Fibroblast of mammary gland (primary cell): ENCODE measurements at regions not wholly inside any gene's neighbourhood (a gene's known extent, or its start where the extent isn't known, plus 50 kb on each side); places are given as distances from the start of the nearest gene placed in this dataset.

Experiments
- DNase-seq: peaks from one replicate; pipeline ENCODE4 v3.0.0-alpha.2; 2010; ENCODE audit warnings: low read depth
- H3K4me3 ChIP-seq: 2 replicates; pipeline ENCODE4 v1.5.1; 2011; ENCODE audit warnings: low read depth, mild to moderate bottlenecking, low read length, moderate library complexity; ENCODE audit not compliant: control insufficient read depth
- CTCF ChIP-seq: conservative IDR thresholded peaks from 2 replicates; pipeline ENCODE4 v1.5.1; 2011; ENCODE audit warnings: low read depth, low read length, inconsistent platforms; ENCODE audit not compliant: control insufficient read depth, insufficient read depth

DNA sequence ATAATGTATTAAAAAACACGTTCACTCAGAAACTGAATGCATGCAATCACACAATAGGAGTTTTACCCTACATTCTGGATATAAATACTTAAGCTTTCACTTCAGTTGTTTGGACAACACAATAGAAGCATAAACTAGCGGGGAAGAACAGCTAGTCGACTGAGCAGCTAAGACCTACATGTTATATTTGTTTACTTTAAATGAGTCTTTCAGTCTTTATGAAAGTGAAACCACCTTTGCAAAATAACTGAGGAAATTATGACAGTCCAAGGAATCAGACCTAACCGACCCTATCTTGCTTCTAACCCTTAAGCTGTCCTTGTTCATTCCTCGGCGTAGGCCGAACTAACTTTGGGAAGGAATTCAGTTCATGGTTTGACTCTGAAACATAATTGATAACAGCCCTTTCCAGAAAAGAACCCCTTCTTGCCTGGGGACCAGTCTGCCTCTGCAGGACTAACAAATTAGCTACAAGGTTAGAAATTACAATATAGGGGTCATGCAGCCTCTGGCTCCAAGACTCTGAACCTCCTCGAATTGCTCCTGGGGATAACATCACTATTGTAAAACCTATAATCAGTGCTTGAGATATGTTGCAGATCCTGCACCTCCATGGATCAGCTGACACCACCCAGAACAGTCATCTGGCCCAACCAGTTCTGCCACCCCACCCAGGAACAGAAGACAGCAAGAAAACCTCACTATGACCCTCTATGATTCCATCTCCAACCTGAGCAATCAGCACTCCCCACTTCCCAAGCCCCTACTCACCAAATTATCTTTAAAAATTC lies 185.1 kb upstream of the KLF6 start:
- no peak for DNase-seq
- TF ChIP-seq CTCF, result no peak
- no peak overlapping the region for H3K4me3 ChIP-seq

DNA sequence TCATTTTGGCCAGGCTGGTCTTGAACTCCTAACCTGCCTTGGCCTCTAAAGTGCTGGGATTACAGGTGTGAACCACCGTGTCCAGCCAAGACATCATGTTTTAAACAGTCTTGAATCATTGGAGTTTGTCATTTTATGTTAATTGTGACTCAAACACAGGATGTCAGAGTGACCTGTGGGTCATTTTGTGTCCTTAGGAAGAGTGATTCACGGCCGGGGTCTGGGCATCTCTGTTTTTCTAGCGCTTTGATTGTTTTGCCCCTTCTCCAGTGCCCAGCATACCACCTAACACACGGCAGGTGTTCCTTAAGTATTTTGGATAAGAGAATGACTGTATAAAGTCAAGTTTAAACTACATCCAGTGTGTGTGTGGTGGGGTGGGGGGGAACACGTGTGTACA lies 183.7 kb upstream of the KLF6 start:
- H3K4me3 ChIP-seq, result no peak overlapping the region
- TF ChIP-seq CTCF, result no peak
- no peak for DNase-seq

GRCh38 chr10:3964516-3964915 lies 179.5 kb upstream of the KLF6 start:
- no peak for DNase-seq
- TF ChIP-seq CTCF, result no peak

DNA sequence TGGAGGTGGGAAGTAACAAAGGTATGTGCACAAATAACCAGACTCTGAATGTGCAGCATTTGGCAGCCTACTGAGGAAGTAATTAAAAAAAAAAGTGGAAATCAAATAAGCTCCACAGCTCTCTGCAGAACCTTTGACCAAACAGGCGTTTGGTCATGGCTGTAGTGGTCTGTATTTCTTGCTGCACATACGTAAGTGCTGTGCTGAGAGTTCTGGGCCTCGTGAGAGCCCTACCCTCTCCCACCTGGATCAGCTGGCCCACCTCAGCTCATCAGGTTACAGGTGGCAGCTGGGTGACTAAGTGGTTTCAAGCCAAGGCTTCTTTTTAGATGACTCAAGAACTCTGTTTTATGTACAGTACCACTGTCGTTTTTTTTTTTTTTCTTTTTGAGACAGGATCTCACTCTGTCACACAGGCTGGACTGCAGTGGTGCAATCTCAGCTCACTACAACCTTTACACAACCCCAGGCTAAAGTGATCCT lies 178.2 kb upstream of the KLF6 start:
- no peak for TF ChIP-seq CTCF
- no peak for DNase-seq
- no peak overlapping the region for H3K4me3 ChIP-seq

More at GRCh38 chr10:3964516-3964915, 179.5 kb upstream of the KLF6 start:
- H3K4me3 ChIP-seq, result no peak overlapping the region

DNA sequence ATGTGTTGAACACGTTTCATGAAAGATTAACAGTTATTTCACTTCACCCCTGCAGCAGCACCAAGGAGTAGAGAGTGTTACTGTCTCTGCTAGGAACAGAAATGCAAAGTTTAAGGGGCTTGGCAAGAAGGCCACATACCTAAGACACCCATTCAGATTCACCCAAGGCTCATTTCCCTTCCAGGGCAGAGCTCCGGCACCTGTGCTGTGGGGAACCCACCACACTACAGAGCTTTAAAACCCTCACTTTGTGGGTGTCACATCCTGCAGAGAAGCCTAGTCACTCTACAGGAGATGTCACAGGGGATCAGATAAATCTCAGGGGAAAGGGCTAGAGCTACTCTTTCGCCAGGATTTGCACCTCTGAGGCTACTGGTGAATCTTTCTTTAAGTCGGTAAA lies 176.1 kb upstream of the KLF6 start:
- DNase-seq, result no peak
- no peak overlapping the region for H3K4me3 ChIP-seq
- no peak for TF ChIP-seq CTCF

GRCh38 chr10:3960496-3960895 lies 175.5 kb upstream of the KLF6 start:
- DNase-seq, result no peak
- no peak overlapping the region for H3K4me3 ChIP-seq
- no peak for TF ChIP-seq CTCF
